HG02642 (cell line): ENCODE measurements at regions not wholly inside any gene's neighbourhood (a gene's known extent, or its start where the extent isn't known, plus 50 kb on each side); places are given as distances from the start of the nearest gene placed in this dataset.
"Not testable (repeated sequence)": the region's sequence is repeated elsewhere in the genome, so short reads cannot be mapped to it uniquely, and the experiment has no call there.

ENCODE experiments used
- ATAC-seq: cut with Tn5 transposase; IDR thresholded peaks from one replicate; pipeline ENCODE4 v1.9.1; 2021; ENCODE audit warnings: mild to moderate bottlenecking; ENCODE audit not compliant: unreplicated experiment, poor library complexity

DNA sequence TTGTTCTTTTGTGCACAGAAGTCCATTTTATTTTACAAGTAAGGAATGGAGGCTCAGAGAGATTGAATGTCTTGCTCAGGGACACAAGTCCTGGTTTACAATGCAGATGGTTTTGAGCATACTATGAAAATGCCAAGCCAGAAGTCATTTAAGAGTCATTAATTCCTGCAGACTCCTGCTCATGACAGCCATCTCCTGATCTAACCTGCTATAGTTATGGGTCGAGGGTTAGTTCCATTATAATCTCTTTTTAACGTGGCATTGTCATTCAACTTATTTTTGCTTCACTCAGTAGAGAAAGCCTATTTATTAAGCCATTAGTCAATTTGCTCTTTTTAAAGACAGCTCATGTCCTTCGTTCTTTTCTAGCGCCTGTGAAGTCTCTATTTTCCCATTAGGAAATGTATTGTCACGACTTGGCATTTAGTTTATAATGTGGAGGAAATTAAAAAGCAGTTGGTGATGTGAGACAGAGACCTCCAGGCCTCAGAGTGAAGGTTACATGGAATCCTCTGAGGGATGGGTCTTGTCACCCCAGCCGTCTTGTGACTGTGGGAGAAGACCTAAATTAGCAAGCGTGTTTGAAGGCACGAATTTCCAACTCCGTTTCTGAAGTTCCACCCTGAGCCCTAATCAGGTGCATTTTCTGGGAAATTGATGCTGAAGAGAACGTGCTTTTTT is 84.1 kb downstream of the ACTBL2 start:
- no peak for ATAC-seq

DNA sequence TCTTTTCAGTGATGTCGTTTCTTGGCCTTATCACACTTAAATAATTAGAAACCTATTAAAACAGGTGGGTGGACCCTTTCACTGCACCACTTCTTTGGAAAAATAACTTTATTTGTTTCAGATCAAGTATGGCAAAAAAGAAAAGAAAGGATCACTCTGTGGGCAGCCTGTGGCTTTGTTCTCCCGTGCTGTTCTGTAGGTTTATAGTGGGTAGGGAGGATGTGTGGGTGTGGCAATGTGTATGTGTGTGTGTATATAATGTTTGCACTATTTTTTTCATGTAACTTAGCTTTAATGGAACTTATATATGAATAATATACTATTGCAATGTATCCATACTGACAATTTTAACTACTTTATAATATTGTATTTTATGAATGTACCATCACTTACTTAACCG is 85.9 kb downstream of the ACTBL2 start:
- ATAC-seq: no peak

DNA sequence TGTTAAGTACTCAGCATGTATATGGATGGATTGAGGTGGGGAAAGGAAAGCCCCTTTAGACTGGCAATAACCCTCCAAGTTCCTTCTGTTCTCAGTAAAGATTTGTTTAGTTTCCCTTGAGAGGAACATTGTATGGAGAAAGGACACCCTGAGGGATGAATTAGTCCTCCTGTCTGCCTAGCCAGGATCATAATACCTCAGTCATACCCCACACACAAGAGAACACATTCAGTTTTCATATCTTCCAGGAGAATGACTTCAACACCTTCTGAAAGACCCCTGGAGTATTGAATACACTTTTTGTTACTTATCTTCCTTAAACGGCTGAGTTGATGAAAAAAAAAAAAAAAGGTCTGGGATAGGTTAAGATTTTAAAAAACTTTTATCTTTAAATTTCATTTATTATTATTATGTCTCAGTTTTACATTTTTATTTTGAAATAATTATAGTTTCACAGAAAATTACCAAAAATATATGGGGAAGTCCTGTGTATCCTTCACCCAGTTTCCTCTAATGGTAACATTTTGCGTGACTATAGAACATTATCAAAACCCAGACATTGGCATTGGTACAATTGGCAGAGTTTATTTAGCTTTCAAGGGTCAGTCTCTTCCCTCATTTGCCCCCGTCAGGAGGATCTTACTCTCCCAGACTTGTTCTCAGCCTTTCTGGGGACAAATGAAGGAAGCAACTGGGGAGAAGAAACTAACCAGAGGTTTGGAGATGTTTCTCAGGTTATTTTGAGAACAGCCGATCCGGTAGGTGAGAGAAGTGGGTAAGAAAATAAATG is 88.0 kb downstream of the ACTBL2 start:
- ATAC-seq: no peak

- ATAC-seq: no peak
Observed at GRCh38 chr5:57386958-57387357, 95.7 kb downstream of the ACTBL2 start.

DNA sequence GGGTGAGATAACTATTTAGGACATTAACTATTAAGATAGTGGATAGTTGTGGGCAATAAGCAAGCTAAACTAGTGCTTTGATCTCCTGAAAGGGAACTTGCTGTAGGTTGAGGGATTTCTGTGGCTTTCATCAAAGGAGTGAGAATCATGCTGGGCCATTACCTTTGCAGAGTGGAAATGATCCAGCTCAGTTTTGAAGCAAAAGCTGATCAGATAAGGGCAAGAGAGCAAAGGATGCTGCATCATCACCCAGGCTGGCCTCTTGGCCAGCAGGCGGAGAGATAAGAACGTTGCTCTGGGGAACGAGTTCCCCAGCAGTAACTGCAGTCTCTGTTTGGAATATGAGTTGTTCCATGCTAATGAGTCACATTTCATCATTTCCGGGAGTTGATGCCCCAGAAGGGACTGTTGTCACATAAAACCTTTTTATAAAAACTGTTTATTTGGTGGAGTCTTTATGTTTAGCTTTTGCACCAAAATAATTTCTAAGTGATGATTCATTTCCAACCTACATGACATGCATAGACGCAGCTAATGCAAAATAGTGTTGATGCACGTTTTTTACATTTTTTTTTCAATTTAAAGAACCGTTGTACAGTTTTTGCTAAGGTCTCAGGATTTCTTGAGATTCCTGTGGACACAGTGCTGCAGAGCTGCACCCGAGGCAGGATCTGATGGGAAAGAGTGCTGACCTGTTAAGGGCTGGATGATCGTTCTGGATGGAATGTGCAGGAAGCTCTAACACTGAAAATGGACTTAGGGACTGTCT is 99.3 kb downstream of the ACTBL2 start:
- ATAC-seq: no peak

DNA sequence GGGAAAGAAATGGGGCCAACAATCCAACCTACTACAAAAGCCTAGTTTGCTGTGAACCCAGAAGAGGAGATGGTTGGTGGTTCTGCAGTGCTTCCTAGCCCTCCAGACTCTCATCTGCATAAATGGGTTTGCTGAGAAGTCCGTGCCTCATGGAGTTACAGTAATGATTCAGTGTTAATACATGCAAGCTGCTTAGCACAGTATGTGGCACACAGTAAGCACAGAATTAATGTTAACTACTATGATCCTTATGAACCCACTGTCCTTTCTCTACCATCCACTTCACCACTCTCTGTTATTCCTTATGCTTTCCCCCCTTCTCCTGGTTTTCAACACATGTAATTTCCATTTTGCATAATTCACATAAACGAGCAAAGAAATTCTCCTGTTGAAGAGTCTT is 100.0 kb downstream of the ACTBL2 start:
- ATAC-seq: no peak

GRCh38 chr5:57370376-57370775 is 112.2 kb downstream of the ACTBL2 start:
- no peak for ATAC-seq

DNA sequence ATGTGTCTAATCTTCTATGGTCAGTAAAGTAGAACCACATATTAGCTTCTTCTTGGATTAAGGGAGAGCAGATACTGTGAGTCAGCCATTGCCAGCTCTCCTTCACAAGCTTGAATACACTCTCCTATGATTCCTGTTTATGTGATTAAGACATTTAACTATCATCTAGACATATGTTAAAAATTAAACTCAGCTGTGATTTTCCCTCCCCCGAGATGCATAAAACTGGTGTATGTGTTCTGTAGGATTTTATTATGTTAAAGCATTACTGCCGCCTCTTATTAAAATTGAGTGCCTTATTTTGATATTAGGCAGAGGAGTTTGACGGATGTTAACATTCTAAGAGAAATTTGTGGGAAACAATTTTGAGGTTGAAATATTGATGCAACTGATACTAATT is 114.6 kb downstream of the ACTBL2 start:
- ATAC-seq: no peak

GRCh38 chr5:57366744-57367143 is 115.9 kb downstream of the ACTBL2 start:
- ATAC-seq: no peak

GRCh38 chr5:57362951-57363350 is 119.7 kb downstream of the ACTBL2 start:
- ATAC-seq: no peak

DNA sequence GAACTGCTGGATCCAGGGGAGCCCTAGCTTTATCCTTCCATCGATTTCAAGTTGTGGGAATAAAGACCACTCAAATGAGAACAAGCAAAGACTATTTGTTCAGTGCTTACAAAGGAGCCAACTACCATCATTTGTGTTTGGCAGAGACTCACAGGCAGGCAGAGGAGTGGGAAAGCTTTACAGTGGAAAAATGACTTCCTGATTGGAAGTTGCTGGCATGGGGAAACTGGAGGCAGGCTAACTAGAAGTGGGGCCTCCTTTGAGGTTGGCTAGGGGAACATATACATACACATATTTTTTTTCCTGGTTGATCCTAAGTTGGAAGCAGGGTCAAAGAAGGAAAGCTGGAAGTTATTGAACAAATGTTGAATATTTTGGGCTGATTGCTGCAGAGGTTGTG is 121.7 kb downstream of the ACTBL2 start:
- ATAC-seq: no peak

DNA sequence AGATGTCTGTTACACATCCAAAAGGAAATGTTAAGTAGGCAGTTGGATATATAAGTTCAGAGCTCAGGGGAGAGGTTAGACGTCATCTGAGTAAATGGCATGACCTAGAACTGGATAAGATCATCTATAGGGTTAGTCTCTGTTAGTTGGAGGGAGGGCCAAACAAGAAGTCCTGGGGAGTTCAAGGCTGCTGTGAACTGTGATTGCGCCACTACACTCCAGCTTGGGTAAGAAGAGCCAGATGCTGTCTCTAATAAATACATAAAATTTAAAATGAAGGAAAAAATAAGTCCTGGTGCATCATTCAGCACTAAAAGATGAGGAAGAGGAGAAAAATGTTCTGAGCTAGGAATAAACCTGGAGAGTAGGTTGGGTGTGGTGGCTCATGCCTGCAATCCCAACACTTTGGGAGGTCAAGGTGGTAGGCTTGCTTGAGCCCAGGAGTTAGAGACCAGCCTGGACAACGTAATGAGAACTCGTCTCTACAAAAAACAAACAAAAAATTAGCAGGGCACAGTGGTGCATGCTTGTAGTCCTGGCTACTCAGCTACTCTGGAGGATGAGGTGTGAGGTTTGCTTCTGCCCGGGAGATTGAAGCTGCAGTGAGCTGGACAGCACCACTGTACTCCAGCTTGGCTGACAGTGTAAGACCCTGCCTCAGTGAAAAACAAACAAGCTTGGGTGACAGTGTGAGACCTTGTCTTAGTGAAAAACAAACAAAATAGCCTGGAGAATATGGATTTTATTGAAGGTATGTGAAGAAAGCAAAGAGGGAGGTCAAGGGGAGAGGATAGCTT is 123.6 kb downstream of the ACTBL2 start:
- ATAC-seq: no peak

- not testable (repeated sequence) for ATAC-seq
Observed at GRCh38 chr5:57356850-57357249, 125.8 kb downstream of the ACTBL2 start.

DNA sequence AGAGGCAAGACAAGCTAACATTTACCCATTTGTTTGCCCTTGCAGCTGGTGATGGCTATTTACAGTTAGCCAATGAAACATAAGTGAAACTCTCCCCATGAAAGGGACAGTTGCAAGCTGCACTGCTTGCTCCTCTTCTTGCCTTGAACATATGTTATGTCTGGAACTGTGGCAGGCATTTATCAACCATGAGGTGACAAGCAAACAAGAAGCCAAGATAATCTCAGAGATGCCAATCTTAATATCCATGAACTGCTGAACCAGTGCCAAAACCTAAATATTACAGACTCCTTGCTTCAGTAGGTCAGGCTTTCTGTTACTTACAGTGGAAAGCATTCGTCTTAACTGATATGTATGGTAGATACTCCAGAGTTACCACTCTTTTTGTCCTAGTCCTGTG is 133.4 kb downstream of the ACTBL2 start:
- no peak for ATAC-seq

- no peak for ATAC-seq
Observed at GRCh38 chr5:57348376-57349140, 134.1 kb downstream of the ACTBL2 start.

GRCh38 chr5:57346328-57346727 is 136.3 kb downstream of the ACTBL2 start:
- no peak for ATAC-seq

- ATAC-seq: no peak
Observed at GRCh38 chr5:57341380-57341979, 141.1 kb downstream of the ACTBL2 start.

GRCh38 chr5:57340681-57341080 is 141.9 kb downstream of the ACTBL2 start:
- ATAC-seq: no peak

- no peak for ATAC-seq
Observed at GRCh38 chr5:57339521-57339920, 143.1 kb downstream of the ACTBL2 start.
